Activated CD8-positive, alpha-beta T cell treated with anti-CD3 and anti-CD28 coated beads for 36 hours (primary cell): ENCODE measurements at regions not wholly inside any gene's neighbourhood (a gene's known extent, or its start where the extent isn't known, plus 50 kb on each side); places are given as distances from the start of the nearest gene placed in this dataset.
"Not testable (repeated sequence)": the region's sequence is repeated elsewhere in the genome, so short reads cannot be mapped to it uniquely, and the experiment has no call there.

Source experiments
- ATAC-seq: fragments of 200-7000 bp; cut with Tn5 transposase; one replicate; pipeline ENCODE4 v1.10.0; 2021; ENCODE audit warnings: mild to moderate bottlenecking, moderate library complexity
- CTCF ChIA-PET: fragments of 350-600 bp; sonication (Branson Sonifier 250); formaldehyde crosslinking; loops from one replicate; lab custom pipeline; 2021; ENCODE audit warnings: antibody characterized with exemption; lab: Charles Lee
- POLR2A ChIA-PET: fragments of 350-600 bp; sonication (Branson Sonifier 250); formaldehyde crosslinking; loops from one replicate; lab custom pipeline; 2021; ENCODE audit warnings: antibody characterized with exemption; lab: Charles Lee
- DNase-seq: peaks from one replicate; pipeline ENCODE4 v3.0.0-alpha.2; 2020
- H3K27ac Mint-ChIP-seq: one replicate; pipeline ENCODE4 v1.8.0; 2021; ENCODE audit warnings: mild to moderate bottlenecking, mixed read lengths
- H3K27me3 Mint-ChIP-seq: one replicate; pipeline ENCODE4 v1.8.0; 2021; ENCODE audit warnings: mixed read lengths
- H3K36me3 Mint-ChIP-seq: one replicate; pipeline ENCODE4 v1.8.0; 2021; ENCODE audit warnings: low read depth, mixed read lengths
- H3K4me1 Mint-ChIP-seq: one replicate; pipeline ENCODE4 v1.8.0; 2021; ENCODE audit warnings: low read depth, mixed read lengths
- H3K4me3 Mint-ChIP-seq: one replicate; pipeline ENCODE4 v1.8.0; 2021; ENCODE audit warnings: mild to moderate bottlenecking, moderate library complexity, mixed read lengths
- H3K9me3 Mint-ChIP-seq: one replicate; pipeline ENCODE4 v1.8.0; 2021; ENCODE audit warnings: mixed read lengths
- intact Hi-C: fragments of 100-400 bp; cut with micrococcal nuclease; formaldehyde crosslinking; loops from one replicate; pipeline ENCODE4 v1.10.0; 2022
- TF ChIP-seq, protein P1 (sequence below): fragments of 200-600 bp; IDR thresholded peaks from one replicate; pipeline ENCODE4 v1.8.0; 2022; ENCODE audit warnings: antibody characterized with exemption, mild to moderate bottlenecking

DNA sequence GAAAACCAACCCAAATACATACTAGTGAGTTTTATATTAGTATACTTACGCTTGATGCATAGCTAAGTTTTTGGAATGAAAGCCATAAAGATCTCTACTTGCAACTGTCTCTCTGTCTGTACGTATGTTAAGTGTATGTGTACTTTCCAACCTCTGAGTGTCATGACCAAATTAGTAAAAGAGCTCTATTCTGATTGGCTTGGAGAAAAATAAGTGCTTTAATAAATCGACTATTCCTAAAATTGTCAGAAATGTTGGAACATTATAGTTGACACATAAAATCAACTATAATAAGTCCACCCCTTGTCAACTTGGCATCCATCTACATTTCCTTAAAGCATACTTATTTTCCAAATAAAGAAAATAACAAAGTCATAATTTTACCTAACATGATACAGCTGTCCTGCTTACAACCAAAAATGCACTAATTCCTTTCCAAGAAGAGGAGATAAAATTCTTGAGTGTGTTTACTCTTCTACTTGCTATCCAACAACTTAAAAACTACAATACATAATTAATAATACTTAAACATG, 507.4 kb upstream of the ATP2B1 start:
- Mint-ChIP-seq H3K4me3 (no peak overlapping the region), H3K27me3 (peaks cover 4% of the 10 kb centered on the region), H3K27ac (no peak overlapping the region), H3K4me1 (peaks cover 5% of the 10 kb centered on the region), H3K36me3 (no peaks in the 10 kb centered on the region), H3K9me3 (peaks cover 2% of the 10 kb centered on the region)
- intact Hi-C loops, result no loop called here
- ChIA-PET CTCF (no interaction called here), POLR2A (interaction anchor here (0.6 kb wide), 1 partner anchor 81 kb away, joined by 3 read pairs; no protein-coding TSS in a partner anchor)
- ATAC-seq (no peak), DNase-seq (no peak)
- TF ChIP-seq, protein P1, sequence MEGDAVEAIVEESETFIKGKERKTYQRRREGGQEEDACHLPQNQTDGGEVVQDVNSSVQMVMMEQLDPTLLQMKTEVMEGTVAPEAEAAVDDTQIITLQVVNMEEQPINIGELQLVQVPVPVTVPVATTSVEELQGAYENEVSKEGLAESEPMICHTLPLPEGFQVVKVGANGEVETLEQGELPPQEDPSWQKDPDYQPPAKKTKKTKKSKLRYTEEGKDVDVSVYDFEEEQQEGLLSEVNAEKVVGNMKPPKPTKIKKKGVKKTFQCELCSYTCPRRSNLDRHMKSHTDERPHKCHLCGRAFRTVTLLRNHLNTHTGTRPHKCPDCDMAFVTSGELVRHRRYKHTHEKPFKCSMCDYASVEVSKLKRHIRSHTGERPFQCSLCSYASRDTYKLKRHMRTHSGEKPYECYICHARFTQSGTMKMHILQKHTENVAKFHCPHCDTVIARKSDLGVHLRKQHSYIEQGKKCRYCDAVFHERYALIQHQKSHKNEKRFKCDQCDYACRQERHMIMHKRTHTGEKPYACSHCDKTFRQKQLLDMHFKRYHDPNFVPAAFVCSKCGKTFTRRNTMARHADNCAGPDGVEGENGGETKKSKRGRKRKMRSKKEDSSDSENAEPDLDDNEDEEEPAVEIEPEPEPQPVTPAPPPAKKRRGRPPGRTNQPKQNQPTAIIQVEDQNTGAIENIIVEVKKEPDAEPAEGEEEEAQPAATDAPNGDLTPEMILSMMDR, result no peak

DNA sequence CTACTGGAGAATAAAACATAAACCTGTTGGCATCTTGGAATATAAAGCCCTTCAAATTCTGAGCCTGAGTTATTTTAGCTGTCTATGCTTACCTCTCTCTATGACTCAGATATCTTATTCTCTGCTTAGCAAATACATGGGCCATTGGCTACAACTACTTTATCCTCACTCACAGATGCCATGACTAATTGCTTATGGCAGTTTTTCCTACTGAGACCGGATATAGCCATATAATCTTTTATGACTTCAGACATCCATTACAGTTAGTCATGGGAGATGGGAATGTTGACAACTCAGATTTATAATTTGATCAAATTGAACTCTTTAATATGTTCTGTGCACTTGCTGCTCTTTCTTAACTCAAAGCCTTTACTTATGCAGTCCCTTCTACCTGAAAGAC, 502.4 kb upstream of the ATP2B1 start:
- intact Hi-C loops, result no loop called here
- ATAC-seq (no peak), DNase-seq (no peak)
- H3K36me3 Mint-ChIP-seq, result no peaks in the 10 kb centered on the region
- ChIA-PET CTCF (no interaction called here), POLR2A (no interaction called here)
- H3K27me3 Mint-ChIP-seq, result peaks cover 1% of the 10 kb centered on the region
- TF ChIP-seq, protein P1, result no peak
- no peak overlapping the region for H3K4me3 Mint-ChIP-seq
- H3K4me1 Mint-ChIP-seq, result no peaks in the 10 kb centered on the region
- H3K9me3 Mint-ChIP-seq, result peaks cover 15% of the 10 kb centered on the region
- no peak overlapping the region for H3K27ac Mint-ChIP-seq

DNA sequence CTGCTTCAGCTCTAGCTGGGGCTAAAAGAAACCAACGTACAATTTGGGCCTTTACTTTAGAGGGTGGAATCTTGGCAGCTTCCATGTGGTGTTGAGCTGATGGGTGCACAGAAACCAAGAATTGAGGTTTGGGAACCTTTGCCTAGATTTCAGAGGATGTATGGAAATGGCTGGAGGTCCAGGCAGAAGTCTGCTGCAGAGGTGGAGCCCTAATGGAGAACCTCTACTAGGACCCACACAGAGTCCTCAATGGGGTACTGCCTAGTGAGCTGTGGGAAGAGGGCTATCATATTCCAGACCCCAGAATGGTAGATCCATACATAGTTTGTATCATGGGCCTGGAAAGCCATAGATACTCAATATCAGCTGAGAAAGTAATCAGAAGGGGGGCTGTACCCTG, 500.4 kb upstream of the ATP2B1 start:
- no peak for DNase-seq
- peaks cover 15% of the 10 kb centered on the region for H3K9me3 Mint-ChIP-seq
- H3K36me3 Mint-ChIP-seq, result no peaks in the 10 kb centered on the region
- H3K4me3 Mint-ChIP-seq, result no peak overlapping the region
- TF ChIP-seq, protein P1, result no peak
- no peak overlapping the region for H3K27ac Mint-ChIP-seq
- H3K4me1 Mint-ChIP-seq, result no peaks in the 10 kb centered on the region
- no peaks in the 10 kb centered on the region for H3K27me3 Mint-ChIP-seq
- CTCF ChIA-PET, result no interaction called here
- intact Hi-C loops, result no loop called here
- ATAC-seq, result no peak
- POLR2A ChIA-PET, result no interaction called here

DNA sequence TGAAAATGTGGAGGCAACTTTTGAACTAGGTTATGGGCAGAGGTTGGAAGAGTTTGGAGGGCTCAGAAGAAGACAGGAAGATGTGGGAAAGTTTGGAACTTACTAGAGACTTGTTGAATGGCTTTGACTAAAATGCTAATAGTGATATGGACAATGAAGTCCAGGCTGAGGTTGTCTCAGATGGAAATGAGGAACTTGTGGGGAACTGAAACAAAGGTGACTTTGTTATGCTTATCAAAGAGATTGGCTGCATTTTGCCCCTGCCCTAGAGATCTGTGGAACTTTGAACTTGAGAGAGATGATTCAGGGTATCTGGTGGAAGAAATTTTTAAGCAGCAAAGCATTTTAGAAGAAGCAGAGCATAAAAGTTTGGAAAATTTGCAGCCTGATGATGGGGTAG, 499.7 kb upstream of the ATP2B1 start:
- H3K36me3 Mint-ChIP-seq, H3K27me3 Mint-ChIP-seq, H3K4me1 Mint-ChIP-seq, POLR2A ChIA-PET, H3K27ac Mint-ChIP-seq, DNase-seq, H3K4me3 Mint-ChIP-seq, intact Hi-C loops, ATAC-seq, CTCF ChIA-PET: not testable (repeated sequence)
- peaks cover 15% of the 10 kb centered on the region for H3K9me3 Mint-ChIP-seq

DNA sequence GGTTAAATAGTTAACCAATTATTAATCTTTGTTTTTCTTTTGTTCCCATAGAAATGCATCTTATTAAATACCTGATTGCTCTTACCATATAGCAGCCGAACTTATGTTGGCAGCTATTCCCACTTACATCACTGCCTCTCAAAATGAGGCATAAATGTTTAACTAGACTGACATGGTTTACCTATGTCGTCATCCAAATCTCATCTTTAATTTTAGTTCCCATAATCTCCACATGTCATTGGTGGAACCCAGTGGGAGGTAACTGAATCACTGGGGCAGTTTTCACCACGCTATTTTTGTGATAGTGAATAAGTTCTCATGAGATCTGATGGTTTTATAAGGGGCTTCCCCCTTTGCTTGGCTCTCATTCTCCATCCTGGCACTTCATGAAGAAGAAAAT, 499.2 kb upstream of the ATP2B1 start:
- no peak overlapping the region for H3K4me3 Mint-ChIP-seq
- CTCF ChIA-PET, result no interaction called here
- ATAC-seq, result no peak
- POLR2A ChIA-PET, result no interaction called here
- H3K36me3 Mint-ChIP-seq, result no peaks in the 10 kb centered on the region
- H3K27me3 Mint-ChIP-seq, result no peaks in the 10 kb centered on the region
- no peaks in the 10 kb centered on the region for H3K4me1 Mint-ChIP-seq
- H3K9me3 Mint-ChIP-seq, result peaks cover 15% of the 10 kb centered on the region
- DNase-seq, result no peak
- intact Hi-C loops, result no loop called here
- H3K27ac Mint-ChIP-seq, result no peak overlapping the region
- TF ChIP-seq, protein P1, result no peak

DNA sequence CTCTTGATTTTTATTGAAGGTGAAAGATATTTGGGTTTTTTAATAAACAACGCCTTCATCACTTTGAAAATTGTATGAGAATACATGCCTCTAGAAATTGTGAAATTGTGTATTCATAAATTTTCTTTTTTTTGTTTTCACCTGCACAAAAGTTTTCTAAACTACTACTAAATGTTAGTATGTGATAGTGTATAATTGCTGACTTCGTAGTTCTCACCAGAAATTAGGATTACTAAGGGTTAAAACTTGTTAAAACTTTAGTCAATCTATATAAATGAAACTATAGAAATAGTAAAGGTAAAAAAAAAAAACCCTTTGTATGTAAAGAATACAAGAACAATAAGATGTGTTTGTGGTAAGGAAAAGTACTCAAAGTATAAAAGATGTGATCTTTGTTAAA, 496.5 kb upstream of the ATP2B1 start:
- ATAC-seq (no peak), DNase-seq (no peak)
- TF ChIP-seq, protein P1, result no peak
- no peaks in the 10 kb centered on the region for H3K36me3 Mint-ChIP-seq
- ChIA-PET CTCF (no interaction called here), POLR2A (no interaction called here)
- H3K9me3 Mint-ChIP-seq, result peaks cover 13% of the 10 kb centered on the region
- H3K27me3 Mint-ChIP-seq, result no peaks in the 10 kb centered on the region
- intact Hi-C loops, result no loop called here
- H3K4me1 Mint-ChIP-seq, result no peaks in the 10 kb centered on the region
- no peak overlapping the region for H3K4me3 Mint-ChIP-seq
- no peak overlapping the region for H3K27ac Mint-ChIP-seq
